SK-N-SH (cell line): ENCODE measurements at regions not wholly inside any gene's neighbourhood (a gene's known extent, or its start where the extent isn't known, plus 50 kb on each side); places are given as distances from the start of the nearest gene placed in this dataset.
A peak's percentile ranks its signal among the peaks of the same experiment; 100 is the strongest.

Experiments
- CTCF ChIA-PET: fragments of 300-600, 350-600 bp; formaldehyde crosslinking; extraction: SDS; loops from one replicate; lab custom pipeline; 2021; lab: Yijun Ruan, JAX
- POLR2A ChIA-PET: fragments of 350-600 bp; sonication (Branson Sonifier 250); formaldehyde crosslinking; extraction: SDS; loops from one replicate; lab custom pipeline; 2020; ENCODE audit warnings: antibody characterized with exemption, inconsistent platforms; lab: Yijun Ruan, JAX
- DNase-seq: peaks from one replicate; pipeline ENCODE4 v3.0.0; 2012
- H2AFZ ChIP-seq: fragments of 200-600 bp; sonication (generic); 2 replicates; pipeline ENCODE4 v1.8.1; 2016; ENCODE audit warnings: antibody characterized with exemption, mild to moderate bottlenecking, low read depth
- H3F3A ChIP-seq: fragments of 200-600 bp; sonication (generic); replicated peaks from 2 replicates; pipeline ENCODE3; 2016; ENCODE audit warnings: antibody characterized with exemption, mild to moderate bottlenecking; ENCODE audit not compliant: insufficient read depth
- H3K27ac ChIP-seq, 2 experiments: fragments of 200-500 bp in 1 of 2; fragments of 200-600 bp in 1 of 2; sonication (Bioruptor generic) in 1 of 2; sonication (generic), shearing (Covaris generic) in 1 of 2; 2 replicates each; pipeline versions ENCODE4 v1.5.1 to v1.6.1; 2014 to 2016; ENCODE audit warnings: low read depth in 2 of 2, inconsistent platforms in 1 of 2, low read length in 1 of 2, mild to moderate bottlenecking in 1 of 2, mixed read lengths in 1 of 2
- H3K27me3 ChIP-seq: fragments of 200-600 bp; sonication (generic), shearing (Covaris generic); 2 replicates; pipeline ENCODE4 v1.6.1; 2016; ENCODE audit warnings: mixed run types; ENCODE audit not compliant: insufficient read depth
- H3K36me3 ChIP-seq, 2 experiments: fragments of 200-500 bp in 1 of 2; fragments of 200-600 bp in 1 of 2; sonication (Bioruptor generic) in 1 of 2; sonication (generic) in 1 of 2; replicated peaks in 1 of 2; 2 replicates each; pipeline versions ENCODE3 to v1.5.1; 2014 to 2016; ENCODE audit warnings: low read length in 1 of 2, mild to moderate bottlenecking in 1 of 2; ENCODE audit not compliant: insufficient read depth in 2 of 2, control insufficient read depth in 1 of 2
- H3K4me1 ChIP-seq, 2 experiments: fragments of 200-500 bp in 1 of 2; fragments of 200-600 bp in 1 of 2; sonication (Bioruptor generic) in 1 of 2; sonication (generic), shearing (Covaris generic) in 1 of 2; 2 replicates each; pipeline versions ENCODE4 v1.5.1 to v1.6.1; 2014 to 2016; ENCODE audit warnings: low read depth in 1 of 2, low read length in 1 of 2, mixed run types in 1 of 2; ENCODE audit not compliant: insufficient read depth in 2 of 2, control insufficient read depth in 1 of 2
- H3K4me2 ChIP-seq: fragments of 200-600 bp; sonication (generic), shearing (Covaris generic); 2 replicates; pipeline ENCODE4 v1.6.1; 2017; ENCODE audit warnings: mixed run types
- H3K4me3 ChIP-seq, 2 experiments: fragments of 200-500 bp in 1 of 2; fragments of 200-600 bp in 1 of 2; sonication (Bioruptor generic) in 1 of 2; sonication (generic), shearing (Covaris generic) in 1 of 2; 2 replicates each; pipeline versions ENCODE4 v1.5.1 to v1.8.1; 2014 to 2016; ENCODE audit warnings: low read depth in 2 of 2, inconsistent platforms in 1 of 2, low read length in 1 of 2, mild to moderate bottlenecking in 1 of 2, mixed read lengths in 1 of 2, moderate library complexity in 1 of 2
- H3K79me2 ChIP-seq: fragments of 200-600 bp; sonication (generic); 2 replicates; pipeline ENCODE4 v1.8.1; 2017; ENCODE audit warnings: mild to moderate bottlenecking; ENCODE audit not compliant: insufficient read depth
- H3K9ac ChIP-seq: fragments of 200-600 bp; sonication (generic); 2 replicates; pipeline ENCODE4 v1.6.1; 2017; ENCODE audit warnings: mixed run types
- H3K9me2 ChIP-seq: fragments of 200-600 bp; sonication (generic); 2 replicates; pipeline ENCODE4 v1.6.1; 2017; ENCODE audit warnings: mixed run types
- H3K9me3 ChIP-seq: fragments of 200-600 bp; sonication (generic); 2 replicates; pipeline ENCODE4 v1.6.1; 2017; ENCODE audit warnings: mixed run types, mild to moderate bottlenecking, moderate library complexity
- H4K20me1 ChIP-seq: fragments of 200-600 bp; sonication (generic); 2 replicates; pipeline ENCODE4 v1.6.1; 2017; ENCODE audit warnings: mild to moderate bottlenecking, mixed run types; ENCODE audit not compliant: insufficient read depth
- EP300 ChIP-seq, 2 experiments: IDR thresholded peaks; 2 replicates each; pipeline versions ENCODE4 v1.4.0 to v1.6.1; 2012; ENCODE audit warnings: borderline replicate concordance in 1 of 2, low read depth in 1 of 2, low read length in 1 of 2
- EZH2phosphoT487 ChIP-seq: fragments of 200-600 bp; sonication (generic); IDR thresholded peaks from 2 replicates; pipeline ENCODE4 v1.6.1; 2017; ENCODE audit warnings: low read depth, mixed run types, mild to moderate bottlenecking, antibody characterized with exemption, moderate library complexity, borderline replicate concordance
- FOXJ3 ChIP-seq: sonication (generic); formaldehyde crosslinking; IDR thresholded peaks from 2 replicates; pipeline ENCODE4 v1.5.1; 2020; ENCODE audit warnings: mild to moderate bottlenecking, missing genetic modification reagents
- JUND ChIP-seq: IDR thresholded peaks from 2 replicates; pipeline ENCODE4 v1.4.0; 2012
- RCOR1 ChIP-seq: fragments of 150-350 bp; IDR thresholded peaks from 2 replicates; pipeline ENCODE4 v1.6.1; 2017; ENCODE audit warnings: antibody characterized with exemption, low read length
- SIN3A ChIP-seq: IDR thresholded peaks from 2 replicates; pipeline ENCODE4 v1.6.1; 2012; ENCODE audit warnings: low read depth, mild to moderate bottlenecking, low read length, moderate library complexity, borderline replicate concordance
- TEAD4 ChIP-seq: IDR thresholded peaks from 2 replicates; pipeline ENCODE4 v1.4.0; 2012; ENCODE audit warnings: mild to moderate bottlenecking, borderline replicate concordance; ENCODE audit not compliant: insufficient read depth
- WGBS: methylation state at CpG from one replicate; pipeline ENCODE4 v1.1.6; 2017; ENCODE audit warnings: low lambda C conversion rate; 5-methylcytosine and 5-hydroxymethylcytosine counted together
- TF ChIP-seq, protein P1 (sequence below): IDR thresholded peaks from 2 replicates; pipeline ENCODE4 v1.6.1; 2012; ENCODE audit warnings: mild to moderate bottlenecking, low read depth, low read length, moderate library complexity
- TF ChIP-seq, protein P2 (sequence below): IDR thresholded peaks from 2 replicates; pipeline ENCODE4; 2012
- TF ChIP-seq, protein P3 (sequence below): IDR thresholded peaks from 2 replicates; pipeline ENCODE4 v1.4.0; 2012; ENCODE audit warnings: low read depth
- TF ChIP-seq, protein P4 (sequence below): fragments of 200-600 bp; sonication (generic); IDR thresholded peaks from 2 replicates; pipeline ENCODE4 v1.6.1; 2017; ENCODE audit warnings: antibody characterized with exemption, mild to moderate bottlenecking, moderate library complexity

DNA sequence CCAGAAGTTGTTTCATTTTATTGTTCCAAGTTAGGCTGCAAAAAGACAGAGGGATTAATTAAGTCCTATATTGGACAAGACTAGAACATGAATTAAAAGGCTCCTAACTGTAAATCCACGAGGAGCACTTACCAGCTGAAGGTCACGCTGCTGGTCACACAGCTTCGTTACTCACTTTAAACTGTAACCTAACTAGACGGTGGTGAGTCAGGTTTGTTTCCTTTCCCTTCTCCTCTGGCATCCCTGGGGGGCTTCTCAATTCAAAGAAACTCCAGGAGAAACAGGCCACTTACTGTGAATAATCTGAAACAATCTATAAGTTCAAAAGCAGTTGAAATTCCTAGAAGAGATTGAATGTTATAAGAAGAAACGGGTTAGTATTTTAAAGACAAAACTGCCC, 331.4 kb downstream of the BCAT1 start:
- peaks cover 2% of the 10 kb centered on the region for H3F3A ChIP-seq
- DNase-seq = no peak
- H3K9me3 ChIP-seq = no peaks in the 10 kb centered on the region

More for the DNA sequence above, 331.4 kb downstream of the BCAT1 start:
- TF ChIP-seq, protein P1, sequence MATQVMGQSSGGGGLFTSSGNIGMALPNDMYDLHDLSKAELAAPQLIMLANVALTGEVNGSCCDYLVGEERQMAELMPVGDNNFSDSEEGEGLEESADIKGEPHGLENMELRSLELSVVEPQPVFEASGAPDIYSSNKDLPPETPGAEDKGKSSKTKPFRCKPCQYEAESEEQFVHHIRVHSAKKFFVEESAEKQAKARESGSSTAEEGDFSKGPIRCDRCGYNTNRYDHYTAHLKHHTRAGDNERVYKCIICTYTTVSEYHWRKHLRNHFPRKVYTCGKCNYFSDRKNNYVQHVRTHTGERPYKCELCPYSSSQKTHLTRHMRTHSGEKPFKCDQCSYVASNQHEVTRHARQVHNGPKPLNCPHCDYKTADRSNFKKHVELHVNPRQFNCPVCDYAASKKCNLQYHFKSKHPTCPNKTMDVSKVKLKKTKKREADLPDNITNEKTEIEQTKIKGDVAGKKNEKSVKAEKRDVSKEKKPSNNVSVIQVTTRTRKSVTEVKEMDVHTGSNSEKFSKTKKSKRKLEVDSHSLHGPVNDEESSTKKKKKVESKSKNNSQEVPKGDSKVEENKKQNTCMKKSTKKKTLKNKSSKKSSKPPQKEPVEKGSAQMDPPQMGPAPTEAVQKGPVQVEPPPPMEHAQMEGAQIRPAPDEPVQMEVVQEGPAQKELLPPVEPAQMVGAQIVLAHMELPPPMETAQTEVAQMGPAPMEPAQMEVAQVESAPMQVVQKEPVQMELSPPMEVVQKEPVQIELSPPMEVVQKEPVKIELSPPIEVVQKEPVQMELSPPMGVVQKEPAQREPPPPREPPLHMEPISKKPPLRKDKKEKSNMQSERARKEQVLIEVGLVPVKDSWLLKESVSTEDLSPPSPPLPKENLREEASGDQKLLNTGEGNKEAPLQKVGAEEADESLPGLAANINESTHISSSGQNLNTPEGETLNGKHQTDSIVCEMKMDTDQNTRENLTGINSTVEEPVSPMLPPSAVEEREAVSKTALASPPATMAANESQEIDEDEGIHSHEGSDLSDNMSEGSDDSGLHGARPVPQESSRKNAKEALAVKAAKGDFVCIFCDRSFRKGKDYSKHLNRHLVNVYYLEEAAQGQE = no peak
- TF ChIP-seq, protein P2, sequence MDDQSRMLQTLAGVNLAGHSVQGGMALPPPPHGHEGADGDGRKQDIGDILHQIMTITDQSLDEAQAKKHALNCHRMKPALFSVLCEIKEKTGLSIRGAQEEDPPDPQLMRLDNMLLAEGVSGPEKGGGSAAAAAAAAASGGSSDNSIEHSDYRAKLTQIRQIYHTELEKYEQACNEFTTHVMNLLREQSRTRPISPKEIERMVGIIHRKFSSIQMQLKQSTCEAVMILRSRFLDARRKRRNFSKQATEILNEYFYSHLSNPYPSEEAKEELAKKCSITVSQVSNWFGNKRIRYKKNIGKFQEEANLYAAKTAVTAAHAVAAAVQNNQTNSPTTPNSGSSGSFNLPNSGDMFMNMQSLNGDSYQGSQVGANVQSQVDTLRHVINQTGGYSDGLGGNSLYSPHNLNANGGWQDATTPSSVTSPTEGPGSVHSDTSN = no peak
- TF ChIP-seq FOXJ3 (CRISPR knock-in tag) (no peak), JUND (no peak), SIN3A (no peak), EP300 (IDR thresholded peaks at IDR 0.05; ENCODE audit: borderline replicate concordance in 1 of 2, low read depth in 1 of 2, low read length in 1 of 2) (no peak), EZH2phosphoT487 (no peak), TEAD4 (no peak), RCOR1 (no peak)
- TF ChIP-seq, protein P3, sequence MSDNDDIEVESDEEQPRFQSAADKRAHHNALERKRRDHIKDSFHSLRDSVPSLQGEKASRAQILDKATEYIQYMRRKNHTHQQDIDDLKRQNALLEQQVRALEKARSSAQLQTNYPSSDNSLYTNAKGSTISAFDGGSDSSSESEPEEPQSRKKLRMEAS = no peak
- TF ChIP-seq, protein P4, sequence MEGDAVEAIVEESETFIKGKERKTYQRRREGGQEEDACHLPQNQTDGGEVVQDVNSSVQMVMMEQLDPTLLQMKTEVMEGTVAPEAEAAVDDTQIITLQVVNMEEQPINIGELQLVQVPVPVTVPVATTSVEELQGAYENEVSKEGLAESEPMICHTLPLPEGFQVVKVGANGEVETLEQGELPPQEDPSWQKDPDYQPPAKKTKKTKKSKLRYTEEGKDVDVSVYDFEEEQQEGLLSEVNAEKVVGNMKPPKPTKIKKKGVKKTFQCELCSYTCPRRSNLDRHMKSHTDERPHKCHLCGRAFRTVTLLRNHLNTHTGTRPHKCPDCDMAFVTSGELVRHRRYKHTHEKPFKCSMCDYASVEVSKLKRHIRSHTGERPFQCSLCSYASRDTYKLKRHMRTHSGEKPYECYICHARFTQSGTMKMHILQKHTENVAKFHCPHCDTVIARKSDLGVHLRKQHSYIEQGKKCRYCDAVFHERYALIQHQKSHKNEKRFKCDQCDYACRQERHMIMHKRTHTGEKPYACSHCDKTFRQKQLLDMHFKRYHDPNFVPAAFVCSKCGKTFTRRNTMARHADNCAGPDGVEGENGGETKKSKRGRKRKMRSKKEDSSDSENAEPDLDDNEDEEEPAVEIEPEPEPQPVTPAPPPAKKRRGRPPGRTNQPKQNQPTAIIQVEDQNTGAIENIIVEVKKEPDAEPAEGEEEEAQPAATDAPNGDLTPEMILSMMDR = no peak
- H4K20me1 ChIP-seq = no peaks in the 10 kb centered on the region
- no peak overlapping the region for H3K4me2 ChIP-seq
- H3K27me3 ChIP-seq = no peaks in the 10 kb centered on the region
- no peaks in the 10 kb centered on the region for H3K9me2 ChIP-seq
- no peak overlapping the region for H3K4me3 ChIP-seq
- no peaks in the 10 kb centered on the region for H3K4me1 ChIP-seq
- H3K27ac ChIP-seq = no peak overlapping the region
- CTCF ChIA-PET = no interaction called here
- H3K9ac ChIP-seq = no peak overlapping the region
- H3K79me2 ChIP-seq = no peaks in the 10 kb centered on the region
- POLR2A ChIA-PET = no interaction called here
- whole genome bisulfite sequencing = 36% methylated on average over 5 of the region's 5 CpGs
- H2AFZ ChIP-seq = peak overlapping the region; percentile 27
- no peaks in the 10 kb centered on the region for H3K36me3 ChIP-seq
